NCI-H524 treated with DMSO at 0.1 percent for 48 hours (cell line): ENCODE measurements at regions not wholly inside any gene's neighbourhood (a gene's known extent, or its start where the extent isn't known, plus 50 kb on each side); places are given as distances from the start of the nearest gene placed in this dataset.
"Not testable (repeated sequence)": the region's sequence is repeated elsewhere in the genome, so short reads cannot be mapped to it uniquely, and the experiment has no call there.

Experiments
- DNase-seq: peaks from one replicate; lab custom pipeline; 2025; lab: John Stamatoyannopoulos, UW

GRCh38 chr12:14032191-14032590 lies 50.8 kb upstream of the GRIN2B start:
- not testable (repeated sequence) for DNase-seq

DNA sequence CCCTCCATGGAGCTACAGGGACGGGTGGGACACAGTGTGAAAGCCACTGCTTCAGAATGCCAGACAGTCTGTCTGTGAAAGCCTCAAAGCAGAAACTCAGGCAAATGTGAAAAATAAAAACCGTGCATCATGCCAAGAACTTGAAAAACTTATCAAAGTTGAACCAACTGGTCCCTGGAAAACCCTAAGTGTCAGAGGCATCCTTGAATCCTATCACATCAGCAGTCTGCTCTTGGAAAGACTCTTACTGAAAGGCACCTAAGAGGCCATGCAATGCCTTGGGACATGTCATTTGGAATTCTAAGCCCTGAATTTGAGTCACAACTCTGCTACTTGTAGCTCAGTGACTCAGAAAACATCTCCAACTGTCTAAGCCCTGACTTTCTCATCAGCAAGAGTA lies 62.4 kb upstream of the GRIN2B start:
- DNase-seq: no peak

DNA sequence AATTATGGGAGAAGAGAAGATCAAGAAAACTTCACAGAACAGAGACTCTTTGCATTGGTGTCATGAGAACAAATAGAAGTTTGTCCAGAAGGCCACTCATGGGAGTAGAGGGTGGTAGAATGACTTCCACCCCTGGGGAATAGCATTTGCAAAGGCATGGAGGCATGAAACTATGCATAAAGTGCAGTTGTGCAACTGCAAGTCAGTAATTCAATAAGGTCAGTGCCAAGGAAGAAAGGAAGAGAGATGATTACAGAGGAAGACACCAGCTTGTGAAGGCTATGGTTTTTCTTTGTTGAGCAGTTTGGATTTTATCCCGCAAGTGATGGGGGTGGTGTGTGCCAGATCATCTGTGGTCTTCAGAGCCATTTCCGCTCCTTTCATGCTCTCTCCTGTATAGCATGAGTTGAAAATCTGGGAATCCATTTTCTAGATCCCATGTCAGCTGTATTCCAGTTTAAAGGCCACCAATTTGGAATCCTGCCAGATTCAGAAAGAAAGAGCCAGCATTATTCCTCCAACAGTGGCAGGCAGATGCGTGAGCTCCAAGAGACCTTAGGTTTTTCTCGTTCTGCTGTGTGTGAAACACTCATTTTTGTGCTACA lies 67.6 kb upstream of the GRIN2B start:
- DNase-seq: no peak

DNA sequence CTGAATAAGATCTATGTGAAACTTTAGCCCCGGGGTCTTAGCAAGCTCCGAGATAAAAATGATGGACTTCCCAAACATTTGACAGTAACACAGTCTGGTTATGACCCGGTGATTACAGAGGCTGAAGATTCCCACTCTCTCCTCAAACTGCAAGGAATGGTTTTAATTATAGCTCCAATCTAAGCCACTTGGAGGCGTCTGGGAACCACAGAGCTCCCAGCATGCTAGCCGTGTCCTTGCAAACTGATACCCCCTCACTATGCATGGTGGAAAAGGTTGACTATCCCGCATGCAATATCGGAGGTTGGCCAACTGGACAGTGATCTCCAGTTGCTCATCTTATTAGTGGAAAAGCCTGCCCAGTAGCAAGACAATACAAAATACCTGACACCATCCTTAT lies 76.5 kb upstream of the GRIN2B start:
- DNase-seq: no peak

- DNase-seq: no peak
These were observed 77.3 kb upstream of the GRIN2B start for GRCh38 chr12:14058717-14059116.

DNA sequence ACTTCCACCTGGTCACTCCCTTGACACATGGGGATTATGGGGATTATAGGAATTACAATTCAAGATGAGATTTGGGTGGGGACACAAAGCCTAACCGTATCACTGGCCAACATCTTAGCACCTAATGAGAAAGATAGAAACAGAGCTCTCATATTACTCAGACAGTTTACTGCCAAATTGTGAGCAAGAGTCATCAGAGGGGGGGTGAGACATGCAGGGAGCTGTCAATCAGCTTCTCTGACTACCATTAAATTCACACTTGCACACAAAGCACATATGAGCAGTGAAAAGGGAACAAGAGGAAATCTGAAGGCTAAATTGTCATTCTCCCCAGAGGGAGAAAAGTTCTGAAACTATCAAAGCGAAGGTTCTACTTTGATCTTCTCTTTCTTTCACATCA lies 78.1 kb upstream of the GRIN2B start:
- peak; percentile 0 for DNase-seq

DNA sequence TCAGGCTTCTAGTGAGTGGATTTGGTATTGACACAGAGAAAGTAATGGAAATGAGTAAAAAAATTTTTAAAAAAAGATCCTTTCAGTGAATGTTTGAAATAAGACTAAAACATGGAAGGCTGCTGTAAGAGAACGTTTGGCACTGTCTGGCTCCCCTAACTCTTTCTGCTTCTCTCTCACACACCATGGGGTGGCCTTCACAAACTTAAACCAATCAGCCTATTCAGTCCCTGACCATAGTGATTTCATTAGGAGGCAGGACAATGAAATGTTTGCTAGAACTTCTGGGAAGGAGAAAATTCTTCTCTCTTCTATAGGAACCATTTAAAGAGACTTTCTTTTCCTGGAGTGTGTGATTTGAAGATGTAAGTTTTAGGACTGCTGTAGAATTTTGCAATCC lies 84.2 kb upstream of the GRIN2B start:
- DNase-seq: no peak

GRCh38 chr12:14066021-14066420 lies 84.6 kb upstream of the GRIN2B start:
- DNase-seq: no peak

DNA sequence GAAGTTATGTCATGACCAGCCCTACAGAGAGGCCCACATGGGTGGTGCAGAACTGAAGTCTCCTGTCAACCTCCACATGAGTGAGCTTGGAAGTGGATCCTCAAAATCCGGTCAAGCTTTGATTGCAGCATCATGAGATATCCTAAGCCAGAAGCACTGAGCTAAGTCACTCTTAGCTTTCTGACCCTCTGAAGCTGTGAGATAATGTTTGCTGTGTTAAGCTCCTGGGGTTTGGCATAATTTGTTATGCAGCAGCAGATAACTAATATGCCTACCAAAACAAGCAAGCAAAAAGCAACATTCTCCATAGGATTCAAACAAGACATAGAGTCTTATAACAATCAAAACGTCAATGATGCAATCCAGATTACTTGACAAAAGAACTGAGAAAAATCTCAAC lies 87.6 kb upstream of the GRIN2B start:
- no peak for DNase-seq

DNA sequence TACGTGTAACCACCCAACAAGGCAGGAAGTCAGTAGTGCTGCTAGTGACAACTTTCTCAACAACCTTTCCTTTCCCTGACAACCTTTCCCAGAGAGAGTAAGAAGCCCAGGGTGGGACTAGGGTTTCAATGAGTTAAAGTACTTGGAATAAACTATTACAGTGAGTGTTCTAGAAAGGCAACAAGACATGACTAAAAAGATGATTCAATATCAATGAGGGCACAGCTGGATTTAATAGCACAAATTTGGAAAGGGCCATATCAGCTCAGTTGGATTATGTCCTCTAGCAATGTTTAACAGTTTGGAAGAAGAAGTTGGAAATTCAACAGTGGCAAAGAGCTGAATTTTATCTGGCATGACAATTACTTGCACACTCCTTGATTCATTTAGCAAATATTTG lies 90.4 kb upstream of the GRIN2B start:
- DNase-seq: no peak

- no peak for DNase-seq
These were observed 91.6 kb upstream of the GRIN2B start for GRCh38 chr12:14072987-14073386.

GRCh38 chr12:14075797-14076393 lies 94.5 kb upstream of the GRIN2B start:
- DNase-seq: no peak

DNA sequence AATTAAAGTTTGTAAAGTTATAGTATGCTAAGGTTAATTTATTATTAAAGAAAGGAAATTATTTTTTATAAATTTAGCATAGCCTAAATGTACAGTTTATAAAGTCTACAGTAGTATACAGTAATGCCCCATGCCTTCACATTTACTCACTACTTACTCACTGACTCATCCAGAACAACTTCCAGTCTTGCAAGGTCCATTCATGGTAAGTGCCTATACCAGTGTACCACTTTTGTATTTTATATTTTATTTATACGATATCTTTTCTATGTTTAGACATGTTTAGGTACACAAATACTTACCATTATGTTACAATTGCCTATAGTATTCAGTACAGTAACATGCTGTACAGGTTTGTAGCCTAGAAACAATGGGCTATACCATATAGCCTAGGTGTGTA lies 95.1 kb upstream of the GRIN2B start:
- no peak for DNase-seq

GRCh38 chr12:14086838-14087237 lies 105.4 kb upstream of the GRIN2B start:
- DNase-seq: no peak

GRCh38 chr12:14099994-14100393 lies 118.6 kb upstream of the GRIN2B start:
- DNase-seq: no peak

DNA sequence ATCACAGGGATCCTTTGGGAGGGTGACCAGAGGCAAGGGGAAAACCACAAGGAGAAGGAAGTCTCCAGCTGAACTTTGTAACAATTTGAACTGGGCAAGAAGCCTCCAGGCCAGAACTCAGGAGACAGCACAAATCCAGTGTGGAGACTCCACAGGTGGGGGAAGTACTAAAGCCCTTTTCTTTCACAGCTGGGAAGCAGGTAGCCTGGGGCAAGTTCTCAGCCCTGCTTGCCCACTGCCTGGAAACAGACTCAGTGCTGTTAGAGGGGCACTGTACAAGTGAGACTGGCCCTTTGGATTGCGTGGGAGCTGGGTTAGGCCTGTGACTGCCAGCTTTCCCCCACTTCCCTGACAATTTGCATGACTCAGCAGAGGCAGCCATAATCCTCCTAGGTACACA lies 120.2 kb upstream of the GRIN2B start:
- not testable (repeated sequence) for DNase-seq

DNA sequence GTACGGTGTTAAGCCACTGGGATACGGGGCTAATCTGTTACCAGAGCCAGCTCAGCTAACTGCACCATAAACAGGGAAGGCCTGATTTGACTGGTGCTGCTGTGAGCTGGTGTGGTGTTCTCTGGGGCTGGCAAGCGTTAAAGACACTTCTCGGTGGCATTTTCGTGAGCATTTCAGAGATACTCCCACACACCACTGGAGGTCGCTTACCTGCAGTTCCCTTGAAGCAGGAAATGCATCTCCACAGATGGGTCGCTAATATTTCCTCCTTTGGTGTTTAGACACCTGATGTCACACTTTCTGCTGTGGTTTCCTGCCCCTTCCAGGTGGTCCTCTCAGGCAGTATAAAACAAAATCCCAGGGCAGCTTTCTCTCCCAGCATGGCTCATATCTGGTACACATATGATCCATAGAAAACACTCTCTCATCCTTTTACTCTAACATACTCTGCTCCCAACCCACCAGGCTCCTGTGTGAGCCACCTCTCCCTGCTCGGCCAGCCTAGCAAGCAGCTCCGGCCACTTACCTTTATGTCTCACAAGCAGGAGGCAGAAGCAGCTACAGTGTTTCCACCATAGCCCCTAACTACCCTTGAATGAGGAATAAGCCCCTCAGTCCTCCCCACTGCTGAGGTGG lies 129.9 kb upstream of the GRIN2B start:
- DNase-seq: no peak

DNA sequence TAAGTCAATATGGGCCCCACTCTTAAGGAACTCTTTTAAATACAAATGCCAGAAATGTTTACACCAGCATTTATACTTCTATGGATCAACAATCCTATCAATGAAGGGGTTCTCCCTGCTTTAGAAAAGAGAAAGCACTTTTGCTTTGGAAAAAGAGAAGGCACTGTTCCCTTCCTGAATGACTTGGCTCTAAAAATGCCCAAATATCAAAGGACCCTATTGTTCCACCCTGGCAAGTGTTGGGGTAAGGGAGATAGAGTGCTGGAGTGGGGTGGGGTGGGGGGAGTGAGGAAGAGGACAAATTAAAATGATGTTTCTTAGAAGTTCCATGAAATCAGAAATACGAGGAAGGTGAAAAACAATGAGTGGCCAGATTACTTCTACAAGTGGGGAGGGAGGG lies 131.6 kb upstream of the GRIN2B start:
- DNase-seq: no peak

GRCh38 chr12:14126692-14127091 lies 145.3 kb upstream of the GRIN2B start:
- DNase-seq: no peak

DNA sequence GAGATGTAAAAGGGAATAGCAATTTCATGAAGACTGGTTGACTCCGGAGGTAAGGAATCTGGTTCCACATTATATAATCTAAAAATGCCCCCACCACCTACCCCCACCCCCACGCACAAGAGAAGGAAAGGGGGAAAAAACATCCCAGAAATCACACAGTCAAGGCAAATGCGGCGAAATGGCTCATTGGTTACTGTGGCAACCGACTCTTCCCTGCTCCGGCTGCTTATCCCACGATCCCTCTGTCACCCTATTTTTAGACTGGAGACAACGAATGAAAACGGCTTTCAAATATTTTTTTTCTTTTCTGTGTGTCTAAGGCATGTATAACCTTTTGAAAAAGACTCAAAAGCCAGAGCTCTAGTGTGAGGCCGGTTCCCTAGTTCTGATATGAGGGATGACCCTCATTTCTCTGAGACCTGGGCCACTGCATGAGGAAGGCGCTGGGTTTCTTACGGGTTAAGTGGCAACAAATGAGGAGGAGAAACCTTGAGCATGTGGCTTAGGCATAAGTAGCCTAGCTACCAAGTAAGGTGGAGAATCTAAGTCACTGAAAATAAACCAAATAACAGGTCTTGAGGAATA lies 148.3 kb upstream of the GRIN2B start:
- peak; percentile 38 for DNase-seq

DNA sequence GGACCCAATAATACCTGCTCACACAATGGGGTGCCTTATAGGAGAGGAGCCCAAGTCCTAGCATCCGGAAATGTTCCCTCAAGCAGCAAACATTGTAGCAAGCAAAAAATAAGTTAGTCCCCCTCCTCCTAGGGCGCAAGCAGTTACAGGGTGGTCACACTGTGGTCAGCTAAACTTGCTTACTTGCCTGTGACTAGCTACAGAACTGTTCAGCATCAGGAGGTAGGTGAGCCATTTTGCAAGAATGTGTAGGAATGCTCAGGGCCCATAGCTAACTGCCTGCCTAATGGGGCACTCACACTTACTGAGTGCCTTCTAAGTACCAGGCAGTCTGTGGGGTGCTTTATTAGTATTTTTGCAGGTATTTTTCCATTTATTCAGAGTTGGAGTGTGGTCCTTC lies 154.6 kb upstream of the GRIN2B start:
- DNase-seq: no peak

DNA sequence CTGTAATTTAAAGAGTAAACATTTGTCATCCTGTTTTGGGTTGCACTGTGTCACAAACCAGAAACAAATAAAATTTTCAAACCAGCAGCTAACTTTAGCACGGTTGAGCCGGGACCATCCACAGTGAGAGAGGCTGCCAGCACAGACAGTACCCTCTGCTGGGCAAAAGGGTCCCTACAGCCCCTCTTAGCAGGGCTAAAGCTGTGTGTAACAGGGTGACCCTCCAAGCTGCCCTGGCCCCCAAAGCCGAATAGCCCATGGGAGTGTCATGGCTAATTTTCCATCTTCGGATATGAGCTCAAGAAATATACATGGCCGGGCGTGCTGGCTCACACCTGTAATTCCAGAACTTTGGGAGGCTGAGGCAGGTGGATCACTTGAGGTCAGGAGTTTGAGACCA lies 157.1 kb upstream of the GRIN2B start:
- no peak for DNase-seq

DNA sequence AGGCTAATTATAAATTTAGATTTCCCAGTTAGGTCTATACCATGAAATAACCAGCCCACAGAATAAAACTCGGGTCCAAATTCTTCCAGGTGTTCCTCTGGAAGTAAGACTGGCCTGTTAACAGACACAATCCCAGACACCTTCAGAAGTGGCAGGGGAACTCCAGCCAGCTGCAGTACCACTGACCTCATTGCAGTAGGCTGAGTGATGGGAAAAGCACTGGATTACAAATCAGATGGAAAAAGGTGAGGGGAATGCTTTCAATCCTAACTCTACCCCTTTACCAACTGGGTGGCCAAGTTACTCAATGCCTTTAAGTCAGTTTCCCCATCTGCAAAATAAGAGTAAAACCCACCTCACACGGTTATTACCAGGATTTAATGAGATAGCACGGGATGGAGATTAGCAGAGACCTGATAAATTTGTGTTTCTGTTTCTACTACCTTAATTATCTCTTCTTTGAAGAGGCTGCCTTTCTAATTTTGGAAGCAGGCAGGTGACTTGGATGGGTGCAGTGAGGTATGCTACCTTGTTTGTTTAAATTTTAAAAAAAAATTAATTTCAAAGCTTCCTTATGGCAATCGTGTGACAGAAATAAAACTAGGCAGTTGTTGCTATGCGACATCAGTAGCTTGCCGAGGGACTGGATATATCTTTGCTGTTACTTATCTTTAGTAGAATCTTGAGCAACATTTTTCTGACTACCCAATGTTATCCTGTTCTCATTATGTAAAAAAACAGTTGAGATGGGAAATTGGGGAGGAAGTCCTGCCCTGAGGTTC lies 167.3 kb upstream of the GRIN2B start:
- DNase-seq: no peak
